ENCODE measurements at regions not wholly inside any gene's neighbourhood (a gene's known extent, or its start where the extent isn't known, plus 50 kb on each side); places are given as distances from the start of the nearest gene placed in this dataset.
"Not testable (repeated sequence)": the region's sequence is repeated elsewhere in the genome, so short reads cannot be mapped to it uniquely, and the experiment has no call there.

- no peak for DNase-seq (ENCODE audit: low read depth in 3 of 3)
Measured at GRCh38 chr7:131143869-131144268, 183.8 kb upstream of the MKLN1 start.

GRCh38 chr7:131145026-131145425 lies 182.7 kb upstream of the MKLN1 start:
- DNase-seq (ENCODE audit: low read depth in 3 of 3): no peak

GRCh38 chr7:131145770-131146169 lies 181.9 kb upstream of the MKLN1 start:
- DNase-seq (ENCODE audit: low read depth in 3 of 3): no peak

- no peak for DNase-seq (ENCODE audit: low read depth in 3 of 3)
Measured at GRCh38 chr7:131147604-131148003, 180.1 kb upstream of the MKLN1 start.

- no peak for DNase-seq (ENCODE audit: low read depth in 3 of 3)
Measured at GRCh38 chr7:131148258-131148657, 179.4 kb upstream of the MKLN1 start.

- no peak for DNase-seq (ENCODE audit: low read depth in 3 of 3)
Measured at GRCh38 chr7:131148708-131149428, 178.8 kb upstream of the MKLN1 start.

- DNase-seq (ENCODE audit: low read depth in 3 of 3): no peak
Measured at GRCh38 chr7:131149429-131149773, 178.3 kb upstream of the MKLN1 start.

GRCh38 chr7:131149840-131150239 lies 177.8 kb upstream of the MKLN1 start:
- DNase-seq (ENCODE audit: low read depth in 3 of 3): no peak

- DNase-seq (ENCODE audit: low read depth in 3 of 3): no peak
Measured at GRCh38 chr7:131151034-131151433, 176.6 kb upstream of the MKLN1 start.

GRCh38 chr7:131152766-131153165 lies 174.9 kb upstream of the MKLN1 start:
- no peak for DNase-seq (ENCODE audit: low read depth in 3 of 3)

- no peak for DNase-seq (ENCODE audit: low read depth in 3 of 3)
Measured at GRCh38 chr7:131154380-131154779, 173.3 kb upstream of the MKLN1 start.

GRCh38 chr7:131157530-131158243 lies 170.0 kb upstream of the MKLN1 start:
- no peak for DNase-seq (ENCODE audit: low read depth in 3 of 3)

GRCh38 chr7:131158244-131158636 lies 169.4 kb upstream of the MKLN1 start:
- not testable (repeated sequence) for DNase-seq (ENCODE audit: low read depth in 3 of 3)

- no peak for DNase-seq (ENCODE audit: low read depth in 3 of 3)
Measured at GRCh38 chr7:131159961-131160361, 167.7 kb upstream of the MKLN1 start.

- no peak for DNase-seq (ENCODE audit: low read depth in 3 of 3)
Measured at GRCh38 chr7:131161103-131161502, 166.6 kb upstream of the MKLN1 start.

- no peak for DNase-seq (ENCODE audit: low read depth in 3 of 3)
Measured at GRCh38 chr7:131164025-131164925, 163.4 kb upstream of the MKLN1 start.

GRCh38 chr7:131166066-131166465 lies 161.6 kb upstream of the MKLN1 start:
- DNase-seq (ENCODE audit: low read depth in 3 of 3): no peak

GRCh38 chr7:131170440-131171271 lies 157.0 kb upstream of the MKLN1 start:
- no peak for DNase-seq (ENCODE audit: low read depth in 3 of 3)

GRCh38 chr7:131173145-131173890 lies 154.4 kb upstream of the MKLN1 start:
- no peak for DNase-seq (ENCODE audit: low read depth in 3 of 3)

- no peak for DNase-seq (ENCODE audit: low read depth in 3 of 3)
Measured at GRCh38 chr7:131174391-131174790, 153.3 kb upstream of the MKLN1 start.

GRCh38 chr7:131174855-131175254 lies 152.8 kb upstream of the MKLN1 start:
- no peak for DNase-seq (ENCODE audit: low read depth in 3 of 3)
